ENCODE measurements at regions not wholly inside any gene's neighbourhood (a gene's known extent, or its start where the extent isn't known, plus 50 kb on each side); places are given as distances from the start of the nearest gene placed in this dataset.
"Not testable (repeated sequence)": the region's sequence is repeated elsewhere in the genome, so short reads cannot be mapped to it uniquely, and the experiment has no call there.

- DNase-seq, result no peak
These were observed 1787.0 kb upstream of the PIK3C3 start for GRCh38 chr18:40168026-40168425.

GRCh38 chr18:40163254-40163653 lies 1791.8 kb upstream of the PIK3C3 start:
- DNase-seq, result no peak

- no peak for DNase-seq
These were observed 1794.7 kb upstream of the PIK3C3 start for GRCh38 chr18:40160361-40160760.

- no peak for DNase-seq
These were observed 1795.7 kb upstream of the PIK3C3 start for GRCh38 chr18:40159141-40160017.

- DNase-seq, result no peak
These were observed 1797.9 kb upstream of the PIK3C3 start for GRCh38 chr18:40157120-40157519.

GRCh38 chr18:40152859-40153258 lies 1802.2 kb upstream of the PIK3C3 start:
- DNase-seq, result no peak

GRCh38 chr18:40148960-40149359 lies 1806.1 kb upstream of the PIK3C3 start:
- no peak for DNase-seq

- no peak for DNase-seq
These were observed 1821.8 kb upstream of the PIK3C3 start for GRCh38 chr18:40133253-40133652.

- DNase-seq, result not testable (repeated sequence)
These were observed 1822.6 kb upstream of the PIK3C3 start for GRCh38 chr18:40132438-40132837.

GRCh38 chr18:40124107-40124506 lies 1830.9 kb upstream of the PIK3C3 start:
- DNase-seq, result no peak

- no peak for DNase-seq
These were observed 1834.1 kb upstream of the PIK3C3 start for GRCh38 chr18:40120796-40121391.

- DNase-seq, result no peak
These were observed 1834.7 kb upstream of the PIK3C3 start for GRCh38 chr18:40120356-40120755.

- DNase-seq, result not testable (repeated sequence)
These were observed 1835.5 kb upstream of the PIK3C3 start for GRCh38 chr18:40119581-40119980.

- DNase-seq, result no peak
These were observed 1844.6 kb upstream of the PIK3C3 start for GRCh38 chr18:40110455-40110854.

GRCh38 chr18:40109252-40110049 lies 1845.6 kb upstream of the PIK3C3 start:
- no peak for DNase-seq

GRCh38 chr18:40108596-40108995 lies 1846.4 kb upstream of the PIK3C3 start:
- no peak for DNase-seq

- no peak for DNase-seq
These were observed 1852.1 kb upstream of the PIK3C3 start for GRCh38 chr18:40102903-40103302.

GRCh38 chr18:40099641-40100040 lies 1855.4 kb upstream of the PIK3C3 start:
- no peak for DNase-seq

GRCh38 chr18:40096675-40097074 lies 1858.4 kb upstream of the PIK3C3 start:
- DNase-seq, result no peak

GRCh38 chr18:40094441-40094840 lies 1860.6 kb upstream of the PIK3C3 start:
- DNase-seq, result no peak

GRCh38 chr18:40088130-40088529 lies 1866.9 kb upstream of the PIK3C3 start:
- DNase-seq, result no peak

- no peak for DNase-seq
These were observed 1875.2 kb upstream of the PIK3C3 start for GRCh38 chr18:40079786-40080185.

- DNase-seq, result no peak
These were observed 1879.4 kb upstream of the PIK3C3 start for GRCh38 chr18:40075616-40076015.

- no peak for DNase-seq
These were observed 1882.3 kb upstream of the PIK3C3 start for GRCh38 chr18:40072761-40073160.

Measured in CD4-positive, alpha-beta T cell treated with Interleukin-17A for 4 hours (primary cell).